ENCODE measurements at regions not wholly inside any gene's neighbourhood (a gene's known extent, or its start where the extent isn't known, plus 50 kb on each side); places are given as distances from the start of the nearest gene placed in this dataset.

DNA sequence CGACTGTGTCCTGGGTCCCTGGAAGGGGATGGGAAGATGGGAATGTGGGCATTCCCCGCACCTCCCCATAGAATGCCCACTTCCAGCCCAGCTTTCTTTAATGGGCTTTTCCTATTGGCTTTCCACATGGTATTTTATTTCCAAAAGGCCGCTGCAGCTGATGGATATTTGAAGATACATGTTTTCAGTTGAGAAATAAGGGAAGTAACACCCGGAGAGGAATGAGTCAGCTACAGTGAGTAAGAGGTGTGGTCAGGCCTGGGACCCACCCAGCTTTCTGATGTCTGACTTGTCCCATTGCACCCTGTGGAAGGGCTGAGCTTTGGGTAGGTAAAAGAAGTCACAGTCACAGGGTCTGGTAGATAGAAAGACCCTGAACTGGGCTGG is 476.9 kb downstream of the MIAT start:
- Histone ChIP-seq H3K27me3 (no peaks in the 10 kb centered on the region), H3K4me3 (ENCODE audit: low read depth in 1 of 2, low read length in 1 of 2) (no peak overlapping the region), H3K4me1 (ENCODE audit: control insufficient read depth in 1 of 2, insufficient read depth in 1 of 2, low read depth in 1 of 2, low read length in 1 of 2) (no peaks in the 10 kb centered on the region), H3K36me3 (no peaks in the 10 kb centered on the region), H3K27ac (no peak overlapping the region), H3K9me3 (no peaks in the 10 kb centered on the region)
- TF ChIP-seq, protein P1, sequence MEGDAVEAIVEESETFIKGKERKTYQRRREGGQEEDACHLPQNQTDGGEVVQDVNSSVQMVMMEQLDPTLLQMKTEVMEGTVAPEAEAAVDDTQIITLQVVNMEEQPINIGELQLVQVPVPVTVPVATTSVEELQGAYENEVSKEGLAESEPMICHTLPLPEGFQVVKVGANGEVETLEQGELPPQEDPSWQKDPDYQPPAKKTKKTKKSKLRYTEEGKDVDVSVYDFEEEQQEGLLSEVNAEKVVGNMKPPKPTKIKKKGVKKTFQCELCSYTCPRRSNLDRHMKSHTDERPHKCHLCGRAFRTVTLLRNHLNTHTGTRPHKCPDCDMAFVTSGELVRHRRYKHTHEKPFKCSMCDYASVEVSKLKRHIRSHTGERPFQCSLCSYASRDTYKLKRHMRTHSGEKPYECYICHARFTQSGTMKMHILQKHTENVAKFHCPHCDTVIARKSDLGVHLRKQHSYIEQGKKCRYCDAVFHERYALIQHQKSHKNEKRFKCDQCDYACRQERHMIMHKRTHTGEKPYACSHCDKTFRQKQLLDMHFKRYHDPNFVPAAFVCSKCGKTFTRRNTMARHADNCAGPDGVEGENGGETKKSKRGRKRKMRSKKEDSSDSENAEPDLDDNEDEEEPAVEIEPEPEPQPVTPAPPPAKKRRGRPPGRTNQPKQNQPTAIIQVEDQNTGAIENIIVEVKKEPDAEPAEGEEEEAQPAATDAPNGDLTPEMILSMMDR (IDR thresholded peaks at IDR 0.05): no peak

- H3K27me3 ChIP-seq: no peaks in the 10 kb centered on the region
- no peaks in the 10 kb centered on the region for H3K36me3 ChIP-seq
- no peaks in the 10 kb centered on the region for H3K9me3 ChIP-seq
- no peak overlapping the region for H3K4me3 ChIP-seq (ENCODE audit: low read depth in 1 of 2, low read length in 1 of 2)
- TF ChIP-seq, protein P1 (IDR thresholded peaks at IDR 0.05): no peak
- H3K27ac ChIP-seq: no peak overlapping the region
- no peaks in the 10 kb centered on the region for H3K4me1 ChIP-seq (ENCODE audit: control insufficient read depth in 1 of 2, insufficient read depth in 1 of 2, low read depth in 1 of 2, low read length in 1 of 2)
These were observed 477.9 kb downstream of the MIAT start for GRCh38 chr22:27135031-27135981.

- H3K36me3 ChIP-seq: no peaks in the 10 kb centered on the region
- H3K27ac ChIP-seq: no peak overlapping the region
- H3K27me3 ChIP-seq: no peaks in the 10 kb centered on the region
- no peaks in the 10 kb centered on the region for H3K9me3 ChIP-seq
- TF ChIP-seq, protein P1 (IDR thresholded peaks at IDR 0.05): no peak
- no peaks in the 10 kb centered on the region for H3K4me1 ChIP-seq (ENCODE audit: control insufficient read depth in 1 of 2, insufficient read depth in 1 of 2, low read depth in 1 of 2, low read length in 1 of 2)
- no peak overlapping the region for H3K4me3 ChIP-seq (ENCODE audit: low read depth in 1 of 2, low read length in 1 of 2)
These were observed 479.2 kb downstream of the MIAT start for GRCh38 chr22:27136596-27136995.

- no peaks in the 10 kb centered on the region for H3K9me3 ChIP-seq
- no peak overlapping the region for H3K27ac ChIP-seq
- TF ChIP-seq, protein P1 (IDR thresholded peaks at IDR 0.05): no peak
- H3K4me1 ChIP-seq (ENCODE audit: control insufficient read depth in 1 of 2, insufficient read depth in 1 of 2, low read depth in 1 of 2, low read length in 1 of 2): no peaks in the 10 kb centered on the region
- no peaks in the 10 kb centered on the region for H3K36me3 ChIP-seq
- H3K4me3 ChIP-seq (ENCODE audit: low read depth in 1 of 2, low read length in 1 of 2): no peak overlapping the region
- no peaks in the 10 kb centered on the region for H3K27me3 ChIP-seq
These were observed 480.5 kb downstream of the MIAT start for GRCh38 chr22:27137871-27138337.

GRCh38 chr22:27138471-27138870 is 481.1 kb downstream of the MIAT start:
- TF ChIP-seq, protein P1 (IDR thresholded peaks at IDR 0.05): no peak
- Histone ChIP-seq H3K4me1 (ENCODE audit: control insufficient read depth in 1 of 2, insufficient read depth in 1 of 2, low read depth in 1 of 2, low read length in 1 of 2) (no peaks in the 10 kb centered on the region), H3K4me3 (ENCODE audit: low read depth in 1 of 2, low read length in 1 of 2) (no peak overlapping the region), H3K27ac (no peak overlapping the region), H3K9me3 (no peaks in the 10 kb centered on the region), H3K36me3 (no peaks in the 10 kb centered on the region), H3K27me3 (no peaks in the 10 kb centered on the region)
